ENCODE measurements at regions not wholly inside any gene's neighbourhood (a gene's known extent, or its start where the extent isn't known, plus 50 kb on each side); places are given as distances from the start of the nearest gene placed in this dataset.

DNA sequence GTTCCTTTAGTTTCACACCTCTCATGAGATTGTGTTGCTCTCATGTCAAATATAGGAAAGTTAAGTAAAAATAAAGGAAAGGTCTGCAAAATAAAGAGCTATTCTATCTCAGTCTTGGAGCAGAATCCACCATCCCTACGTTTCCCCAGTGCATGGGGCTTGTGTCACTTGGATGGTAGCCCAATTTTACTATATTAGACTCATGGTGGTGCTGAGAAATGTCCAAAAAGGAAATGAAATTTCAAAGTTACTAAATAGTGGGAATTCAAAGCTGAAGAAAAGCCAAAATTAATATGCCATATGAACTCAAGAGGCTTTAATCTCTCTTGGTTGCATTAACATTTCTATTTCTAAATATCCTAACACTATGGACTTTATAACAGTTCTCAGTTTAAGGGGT lies 1283.3 kb upstream of the GJE1 start:
- Histone ChIP-seq H3K36me3 (no peaks in the 10 kb centered on the region), H3K4me1 (replicated peaks) (no peaks in the 10 kb centered on the region), H3K4me3 (no peak overlapping the region), H3K27me3 (replicated peaks; ENCODE audit: insufficient read depth) (no peaks in the 10 kb centered on the region), H3K27ac (no peak overlapping the region), H3K9me3 (no peaks in the 10 kb centered on the region)
- intact Hi-C loops (cut with DNase I) = no loop called here
- no peak for DNase-seq (ENCODE audit: low spot score)
- WGBS = 63% methylated on average over 1 of the region's 1 CpG
- TF ChIP-seq, protein P1, sequence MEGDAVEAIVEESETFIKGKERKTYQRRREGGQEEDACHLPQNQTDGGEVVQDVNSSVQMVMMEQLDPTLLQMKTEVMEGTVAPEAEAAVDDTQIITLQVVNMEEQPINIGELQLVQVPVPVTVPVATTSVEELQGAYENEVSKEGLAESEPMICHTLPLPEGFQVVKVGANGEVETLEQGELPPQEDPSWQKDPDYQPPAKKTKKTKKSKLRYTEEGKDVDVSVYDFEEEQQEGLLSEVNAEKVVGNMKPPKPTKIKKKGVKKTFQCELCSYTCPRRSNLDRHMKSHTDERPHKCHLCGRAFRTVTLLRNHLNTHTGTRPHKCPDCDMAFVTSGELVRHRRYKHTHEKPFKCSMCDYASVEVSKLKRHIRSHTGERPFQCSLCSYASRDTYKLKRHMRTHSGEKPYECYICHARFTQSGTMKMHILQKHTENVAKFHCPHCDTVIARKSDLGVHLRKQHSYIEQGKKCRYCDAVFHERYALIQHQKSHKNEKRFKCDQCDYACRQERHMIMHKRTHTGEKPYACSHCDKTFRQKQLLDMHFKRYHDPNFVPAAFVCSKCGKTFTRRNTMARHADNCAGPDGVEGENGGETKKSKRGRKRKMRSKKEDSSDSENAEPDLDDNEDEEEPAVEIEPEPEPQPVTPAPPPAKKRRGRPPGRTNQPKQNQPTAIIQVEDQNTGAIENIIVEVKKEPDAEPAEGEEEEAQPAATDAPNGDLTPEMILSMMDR (IDR thresholded peaks at IDR 0.05) = no peak
- TF ChIP-seq POLR2AphosphoS5 (IDR thresholded peaks at IDR 0.05) = no peak
- no peak for TF ChIP-seq POLR2A (IDR thresholded peaks at IDR 0.05)

DNA sequence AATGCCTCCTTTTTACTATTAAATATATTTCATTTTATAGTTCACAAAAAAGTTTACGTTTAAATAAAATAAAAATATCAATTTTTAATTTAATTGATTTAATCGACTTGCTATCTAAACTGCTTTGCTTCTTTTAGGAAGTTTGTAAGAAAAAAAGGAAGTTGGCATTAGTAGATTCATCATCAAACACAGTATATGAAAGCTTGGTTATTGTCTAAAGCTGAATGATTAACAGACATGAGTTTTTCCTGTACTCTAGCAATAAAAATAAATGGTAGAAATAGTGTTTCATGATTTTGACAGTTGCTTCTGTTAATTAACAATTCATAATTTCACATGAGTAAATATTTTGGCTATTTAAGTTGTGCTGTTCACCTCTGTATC lies 1285.5 kb upstream of the GJE1 start:
- Histone ChIP-seq H3K4me3 (no peak overlapping the region), H3K27me3 (replicated peaks; ENCODE audit: insufficient read depth) (no peaks in the 10 kb centered on the region), H3K4me1 (replicated peaks) (no peaks in the 10 kb centered on the region), H3K36me3 (no peaks in the 10 kb centered on the region), H3K9me3 (no peaks in the 10 kb centered on the region), H3K27ac (no peak overlapping the region)
- intact Hi-C loops (cut with DNase I) = no loop called here
- DNase-seq (ENCODE audit: low spot score) = no peak
- TF ChIP-seq, protein P1 (IDR thresholded peaks at IDR 0.05) = no peak
- TF ChIP-seq POLR2AphosphoS5 (IDR thresholded peaks at IDR 0.05) = no peak
- TF ChIP-seq POLR2A (IDR thresholded peaks at IDR 0.05) = no peak
- 83% methylated on average over 2 of the region's 2 CpGs for WGBS

DNA sequence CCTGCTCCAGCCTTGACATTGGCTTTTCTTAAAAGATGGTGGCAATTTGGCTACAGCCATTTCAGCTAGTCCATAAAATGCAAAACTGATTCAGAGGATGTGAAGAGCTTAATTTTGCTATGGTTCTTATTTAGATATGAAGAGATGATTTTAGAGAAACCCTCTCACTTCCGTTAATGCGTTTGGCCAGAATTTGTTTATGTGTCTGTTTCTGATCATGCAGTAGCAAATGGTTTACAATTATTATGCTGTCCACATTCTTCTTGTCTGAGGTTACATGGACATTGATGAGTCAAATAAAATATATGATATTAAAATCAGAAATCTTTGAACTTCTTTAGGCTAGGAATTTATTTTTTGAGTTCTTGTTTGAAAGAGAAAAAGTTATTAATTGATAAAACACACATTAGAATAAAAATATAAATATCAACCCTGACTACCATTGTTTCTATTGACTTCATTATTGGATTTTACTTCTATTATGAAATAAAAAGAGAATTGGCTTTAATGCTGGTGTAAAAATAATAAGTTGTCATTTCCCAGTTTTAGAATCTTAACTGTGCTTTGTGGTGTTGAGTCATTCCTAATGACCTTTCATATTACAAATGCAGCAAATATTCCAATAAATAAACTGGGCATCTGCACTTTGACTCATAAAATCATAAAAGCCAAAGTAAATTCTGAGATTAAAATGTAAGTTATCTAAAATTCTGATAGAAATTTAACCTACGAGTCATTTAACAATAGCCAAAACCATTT lies 1286.0 kb upstream of the GJE1 start:
- H3K4me1 ChIP-seq (replicated peaks) = no peaks in the 10 kb centered on the region
- intact Hi-C loops (cut with DNase I) = no loop called here
- DNase-seq (ENCODE audit: low spot score) = no peak
- TF ChIP-seq, protein P1 (IDR thresholded peaks at IDR 0.05) = no peak
- no peak for TF ChIP-seq POLR2AphosphoS5 (IDR thresholded peaks at IDR 0.05)
- no peak for TF ChIP-seq POLR2A (IDR thresholded peaks at IDR 0.05)
- 76% methylated on average over 3 of the region's 3 CpGs for WGBS
- H3K27me3 ChIP-seq (replicated peaks; ENCODE audit: insufficient read depth) = no peaks in the 10 kb centered on the region
- H3K9me3 ChIP-seq = no peaks in the 10 kb centered on the region
- H3K36me3 ChIP-seq = no peaks in the 10 kb centered on the region
- H3K4me3 ChIP-seq = no peak overlapping the region
- no peak overlapping the region for H3K27ac ChIP-seq

DNA sequence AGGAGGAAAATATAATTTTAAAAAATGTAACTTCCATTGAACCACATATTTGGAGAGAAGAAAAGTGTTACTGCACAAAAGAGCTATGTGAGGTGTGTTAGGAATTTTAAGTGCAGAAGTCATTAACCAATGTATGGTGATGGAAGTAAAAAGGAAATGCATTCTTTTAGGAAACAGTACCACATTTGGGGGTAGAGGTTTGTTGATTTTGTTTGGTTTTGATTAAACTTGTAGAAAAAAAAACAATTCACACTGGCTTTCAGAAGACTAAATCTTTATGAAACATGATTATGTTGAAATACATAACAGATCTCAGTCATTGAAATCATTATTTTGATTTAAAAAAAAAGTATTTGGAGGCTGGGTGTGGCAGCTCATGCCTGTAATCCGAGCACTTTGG lies 1287.0 kb upstream of the GJE1 start:
- WGBS = 87% methylated on average over 1 of the region's 1 CpG
- Histone ChIP-seq H3K4me3 (no peak overlapping the region), H3K27ac (no peak overlapping the region), H3K27me3 (replicated peaks; ENCODE audit: insufficient read depth) (no peaks in the 10 kb centered on the region), H3K9me3 (no peaks in the 10 kb centered on the region), H3K36me3 (no peaks in the 10 kb centered on the region), H3K4me1 (replicated peaks) (no peaks in the 10 kb centered on the region)
- DNase-seq (ENCODE audit: low spot score) = no peak
- TF ChIP-seq, protein P1 (IDR thresholded peaks at IDR 0.05) = no peak
- no peak for TF ChIP-seq POLR2A (IDR thresholded peaks at IDR 0.05)
- no peak for TF ChIP-seq POLR2AphosphoS5 (IDR thresholded peaks at IDR 0.05)
- intact Hi-C loops (cut with DNase I) = no loop called here

DNA sequence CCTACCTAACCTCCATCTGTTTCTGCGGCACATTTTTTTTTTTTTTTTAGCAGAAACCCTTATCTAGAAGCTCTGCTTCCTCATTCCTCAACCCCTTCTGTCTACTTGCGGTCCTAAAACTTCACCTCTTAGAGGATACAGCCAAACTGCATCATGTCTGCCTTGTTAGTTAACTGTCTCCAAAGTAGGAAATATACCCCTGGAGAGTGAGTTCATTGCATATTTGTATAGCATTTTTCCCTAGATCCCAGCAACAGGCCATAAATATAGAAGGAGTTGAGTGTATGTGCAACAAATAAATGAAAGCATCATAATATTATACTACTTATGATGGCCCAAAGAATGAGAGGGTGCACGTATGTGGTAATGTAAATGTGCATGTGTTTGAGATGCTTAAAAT lies 1288.6 kb upstream of the GJE1 start:
- no peak overlapping the region for H3K27ac ChIP-seq
- no peaks in the 10 kb centered on the region for H3K36me3 ChIP-seq
- 83% methylated on average over 3 of the region's 3 CpGs for WGBS
- no peak for DNase-seq (ENCODE audit: low spot score)
- H3K9me3 ChIP-seq = no peaks in the 10 kb centered on the region
- TF ChIP-seq, protein P1 (IDR thresholded peaks at IDR 0.05) = no peak
- TF ChIP-seq POLR2AphosphoS5 (IDR thresholded peaks at IDR 0.05) (no peak), POLR2A (IDR thresholded peaks at IDR 0.05) (no peak)
- H3K4me3 ChIP-seq = no peak overlapping the region
- no peaks in the 10 kb centered on the region for H3K27me3 ChIP-seq (replicated peaks; ENCODE audit: insufficient read depth)
- H3K4me1 ChIP-seq (replicated peaks) = no peaks in the 10 kb centered on the region
- intact Hi-C loops (cut with DNase I) = no loop called here
